HEK293 (cell line): ENCODE measurements at regions not wholly inside any gene's neighbourhood (a gene's known extent, or its start where the extent isn't known, plus 50 kb on each side); places are given as distances from the start of the nearest gene placed in this dataset.

Experiments used
- BCL11A ChIP-seq: fragments of 450-650 bp; formaldehyde crosslinking; IDR thresholded peaks from 2 replicates; pipeline ENCODE4 v1.5.1; 2016; ENCODE audit warnings: low read depth, missing biosample characterization, missing genetic modification characterization
- KLF16 ChIP-seq: fragments of 450-650 bp; formaldehyde crosslinking; IDR thresholded peaks from 2 replicates; pipeline ENCODE4 v1.5.1; 2017; ENCODE audit warnings: missing biosample characterization, missing genetic modification characterization
- PRDM1 ChIP-seq: fragments of 450-650 bp; formaldehyde crosslinking; IDR thresholded peaks from 2 replicates; pipeline ENCODE4; 2016; ENCODE audit warnings: missing biosample characterization, missing genetic modification characterization
- ZNF223 ChIP-seq: fragments of 450-650 bp; formaldehyde crosslinking; IDR thresholded peaks from 2 replicates; pipeline ENCODE4 v1.5.1; 2016; ENCODE audit warnings: missing biosample characterization, missing genetic modification characterization
- ZNF335 ChIP-seq: fragments of 450-650 bp; formaldehyde crosslinking; conservative IDR thresholded peaks from 2 replicates; pipeline ENCODE4 v1.5.1; 2016; ENCODE audit warnings: missing biosample characterization, missing genetic modification characterization
- ZNF426 ChIP-seq: fragments of 450-650 bp; formaldehyde crosslinking; IDR thresholded peaks from 2 replicates; pipeline ENCODE4 v1.5.1; 2017; ENCODE audit warnings: missing biosample characterization, missing genetic modification characterization, mild to moderate bottlenecking, inconsistent platforms, moderate library complexity
- ZNF561 ChIP-seq: fragments of 450-650 bp; IDR thresholded peaks from 2 replicates; pipeline ENCODE4 v1.5.1; 2018; ENCODE audit warnings: missing biosample characterization, missing genetic modification characterization, borderline replicate concordance
- TF ChIP-seq, protein P1 (sequence below): fragments of 450-650 bp; formaldehyde crosslinking; IDR thresholded peaks from 2 replicates; pipeline ENCODE4 v1.5.1; 2016; ENCODE audit warnings: missing biosample characterization, missing genetic modification characterization
- TF ChIP-seq, protein P2 (sequence below): fragments of 450-650 bp; formaldehyde crosslinking; IDR thresholded peaks from 2 replicates; pipeline ENCODE4 v1.5.1; 2016; ENCODE audit warnings: missing biosample characterization, missing genetic modification characterization
- TF ChIP-seq, protein P3 (sequence below): fragments of 450-650 bp; formaldehyde crosslinking; IDR thresholded peaks from 2 replicates; pipeline ENCODE4 v1.5.1; 2016; ENCODE audit warnings: missing biosample characterization, missing genetic modification characterization
- TF ChIP-seq, protein P4 (sequence below): fragments of 450-650 bp; formaldehyde crosslinking; conservative IDR thresholded peaks from 2 replicates; pipeline ENCODE4 v1.5.1; 2016; ENCODE audit warnings: low read depth, missing biosample characterization, missing genetic modification characterization
- TF ChIP-seq, protein P5 (sequence below): fragments of 450-650 bp; formaldehyde crosslinking; IDR thresholded peaks from 2 replicates; pipeline ENCODE4 v1.5.1; 2016; ENCODE audit warnings: missing biosample characterization, missing genetic modification characterization
- TF ChIP-seq, protein P6 (sequence below): fragments of 450-650 bp; formaldehyde crosslinking; IDR thresholded peaks from 2 replicates; pipeline ENCODE4 v1.5.1; 2016; ENCODE audit warnings: missing biosample characterization, missing genetic modification characterization
- TF ChIP-seq, protein P7 (sequence below): fragments of 450-650 bp; formaldehyde crosslinking; IDR thresholded peaks from 2 replicates; pipeline ENCODE4 v1.5.1; 2016; ENCODE audit warnings: missing biosample characterization, missing genetic modification characterization, borderline replicate concordance

DNA sequence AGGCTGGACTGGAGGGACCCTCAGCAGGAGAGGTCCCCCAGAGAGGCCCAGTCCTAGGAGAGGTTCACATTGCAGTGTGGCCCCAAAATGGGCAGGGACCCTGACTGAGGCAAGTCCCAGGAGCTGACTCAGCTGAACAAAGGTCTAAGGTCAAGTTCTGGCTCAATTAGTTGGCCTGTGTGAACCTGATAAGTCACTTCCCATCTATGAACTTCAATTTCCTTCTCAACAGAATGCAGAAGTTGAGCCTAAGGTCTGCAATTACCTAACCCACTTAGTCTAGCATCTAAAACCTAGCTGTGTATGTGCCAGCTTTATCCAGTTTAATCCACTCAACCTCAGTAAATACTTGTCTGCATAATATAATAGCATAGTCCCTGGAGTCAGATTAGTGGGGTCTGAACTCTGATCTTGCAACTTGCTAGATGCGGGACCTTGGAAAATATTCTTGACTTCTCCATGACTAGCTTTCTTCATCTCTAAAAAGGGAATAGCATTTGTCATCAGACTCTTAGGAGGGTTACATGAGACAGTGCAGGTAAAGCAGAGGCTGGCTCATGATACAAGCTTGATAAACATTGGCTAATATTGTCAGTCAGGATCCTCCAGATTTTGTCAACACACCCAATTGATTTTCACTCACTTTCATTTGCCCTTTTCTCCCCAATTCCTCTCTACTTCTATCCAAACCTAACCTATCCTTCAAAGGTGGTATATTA is 465.5 kb downstream of the INSC start:
- TF ChIP-seq, protein P1, sequence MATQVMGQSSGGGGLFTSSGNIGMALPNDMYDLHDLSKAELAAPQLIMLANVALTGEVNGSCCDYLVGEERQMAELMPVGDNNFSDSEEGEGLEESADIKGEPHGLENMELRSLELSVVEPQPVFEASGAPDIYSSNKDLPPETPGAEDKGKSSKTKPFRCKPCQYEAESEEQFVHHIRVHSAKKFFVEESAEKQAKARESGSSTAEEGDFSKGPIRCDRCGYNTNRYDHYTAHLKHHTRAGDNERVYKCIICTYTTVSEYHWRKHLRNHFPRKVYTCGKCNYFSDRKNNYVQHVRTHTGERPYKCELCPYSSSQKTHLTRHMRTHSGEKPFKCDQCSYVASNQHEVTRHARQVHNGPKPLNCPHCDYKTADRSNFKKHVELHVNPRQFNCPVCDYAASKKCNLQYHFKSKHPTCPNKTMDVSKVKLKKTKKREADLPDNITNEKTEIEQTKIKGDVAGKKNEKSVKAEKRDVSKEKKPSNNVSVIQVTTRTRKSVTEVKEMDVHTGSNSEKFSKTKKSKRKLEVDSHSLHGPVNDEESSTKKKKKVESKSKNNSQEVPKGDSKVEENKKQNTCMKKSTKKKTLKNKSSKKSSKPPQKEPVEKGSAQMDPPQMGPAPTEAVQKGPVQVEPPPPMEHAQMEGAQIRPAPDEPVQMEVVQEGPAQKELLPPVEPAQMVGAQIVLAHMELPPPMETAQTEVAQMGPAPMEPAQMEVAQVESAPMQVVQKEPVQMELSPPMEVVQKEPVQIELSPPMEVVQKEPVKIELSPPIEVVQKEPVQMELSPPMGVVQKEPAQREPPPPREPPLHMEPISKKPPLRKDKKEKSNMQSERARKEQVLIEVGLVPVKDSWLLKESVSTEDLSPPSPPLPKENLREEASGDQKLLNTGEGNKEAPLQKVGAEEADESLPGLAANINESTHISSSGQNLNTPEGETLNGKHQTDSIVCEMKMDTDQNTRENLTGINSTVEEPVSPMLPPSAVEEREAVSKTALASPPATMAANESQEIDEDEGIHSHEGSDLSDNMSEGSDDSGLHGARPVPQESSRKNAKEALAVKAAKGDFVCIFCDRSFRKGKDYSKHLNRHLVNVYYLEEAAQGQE: no peak
- TF ChIP-seq, protein P2, sequence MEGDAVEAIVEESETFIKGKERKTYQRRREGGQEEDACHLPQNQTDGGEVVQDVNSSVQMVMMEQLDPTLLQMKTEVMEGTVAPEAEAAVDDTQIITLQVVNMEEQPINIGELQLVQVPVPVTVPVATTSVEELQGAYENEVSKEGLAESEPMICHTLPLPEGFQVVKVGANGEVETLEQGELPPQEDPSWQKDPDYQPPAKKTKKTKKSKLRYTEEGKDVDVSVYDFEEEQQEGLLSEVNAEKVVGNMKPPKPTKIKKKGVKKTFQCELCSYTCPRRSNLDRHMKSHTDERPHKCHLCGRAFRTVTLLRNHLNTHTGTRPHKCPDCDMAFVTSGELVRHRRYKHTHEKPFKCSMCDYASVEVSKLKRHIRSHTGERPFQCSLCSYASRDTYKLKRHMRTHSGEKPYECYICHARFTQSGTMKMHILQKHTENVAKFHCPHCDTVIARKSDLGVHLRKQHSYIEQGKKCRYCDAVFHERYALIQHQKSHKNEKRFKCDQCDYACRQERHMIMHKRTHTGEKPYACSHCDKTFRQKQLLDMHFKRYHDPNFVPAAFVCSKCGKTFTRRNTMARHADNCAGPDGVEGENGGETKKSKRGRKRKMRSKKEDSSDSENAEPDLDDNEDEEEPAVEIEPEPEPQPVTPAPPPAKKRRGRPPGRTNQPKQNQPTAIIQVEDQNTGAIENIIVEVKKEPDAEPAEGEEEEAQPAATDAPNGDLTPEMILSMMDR (tag by site-specific recombination): no peak
- TF ChIP-seq ZNF426 (tag by site-specific recombination) (no peak), ZNF335 (no peak), BCL11A (tag by site-specific recombination) (no peak), KLF16 (tag by site-specific recombination) (no peak), ZNF561 (tag by site-specific recombination) (no peak), ZNF223 (tag by site-specific recombination) (no peak), PRDM1 (tag by site-specific recombination) (no peak)
- TF ChIP-seq, protein P3, sequence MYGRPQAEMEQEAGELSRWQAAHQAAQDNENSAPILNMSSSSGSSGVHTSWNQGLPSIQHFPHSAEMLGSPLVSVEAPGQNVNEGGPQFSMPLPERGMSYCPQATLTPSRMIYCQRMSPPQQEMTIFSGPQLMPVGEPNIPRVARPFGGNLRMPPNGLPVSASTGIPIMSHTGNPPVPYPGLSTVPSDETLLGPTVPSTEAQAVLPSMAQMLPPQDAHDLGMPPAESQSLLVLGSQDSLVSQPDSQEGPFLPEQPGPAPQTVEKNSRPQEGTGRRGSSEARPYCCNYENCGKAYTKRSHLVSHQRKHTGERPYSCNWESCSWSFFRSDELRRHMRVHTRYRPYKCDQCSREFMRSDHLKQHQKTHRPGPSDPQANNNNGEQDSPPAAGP (tag by site-specific recombination): no peak
- TF ChIP-seq, protein P4, sequence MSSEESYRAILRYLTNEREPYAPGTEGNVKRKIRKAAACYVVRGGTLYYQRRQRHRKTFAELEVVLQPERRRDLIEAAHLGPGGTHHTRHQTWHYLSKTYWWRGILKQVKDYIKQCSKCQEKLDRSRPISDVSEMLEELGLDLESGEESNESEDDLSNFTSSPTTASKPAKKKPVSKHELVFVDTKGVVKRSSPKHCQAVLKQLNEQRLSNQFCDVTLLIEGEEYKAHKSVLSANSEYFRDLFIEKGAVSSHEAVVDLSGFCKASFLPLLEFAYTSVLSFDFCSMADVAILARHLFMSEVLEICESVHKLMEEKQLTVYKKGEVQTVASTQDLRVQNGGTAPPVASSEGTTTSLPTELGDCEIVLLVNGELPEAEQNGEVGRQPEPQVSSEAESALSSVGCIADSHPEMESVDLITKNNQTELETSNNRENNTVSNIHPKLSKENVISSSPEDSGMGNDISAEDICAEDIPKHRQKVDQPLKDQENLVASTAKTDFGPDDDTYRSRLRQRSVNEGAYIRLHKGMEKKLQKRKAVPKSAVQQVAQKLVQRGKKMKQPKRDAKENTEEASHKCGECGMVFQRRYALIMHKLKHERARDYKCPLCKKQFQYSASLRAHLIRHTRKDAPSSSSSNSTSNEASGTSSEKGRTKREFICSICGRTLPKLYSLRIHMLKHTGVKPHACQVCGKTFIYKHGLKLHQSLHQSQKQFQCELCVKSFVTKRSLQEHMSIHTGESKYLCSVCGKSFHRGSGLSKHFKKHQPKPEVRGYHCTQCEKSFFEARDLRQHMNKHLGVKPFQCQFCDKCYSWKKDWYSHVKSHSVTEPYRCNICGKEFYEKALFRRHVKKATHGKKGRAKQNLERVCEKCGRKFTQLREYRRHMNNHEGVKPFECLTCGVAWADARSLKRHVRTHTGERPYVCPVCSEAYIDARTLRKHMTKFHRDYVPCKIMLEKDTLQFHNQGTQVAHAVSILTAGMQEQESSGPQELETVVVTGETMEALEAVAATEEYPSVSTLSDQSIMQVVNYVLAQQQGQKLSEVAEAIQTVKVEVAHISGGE: no peak
- TF ChIP-seq, protein P5, sequence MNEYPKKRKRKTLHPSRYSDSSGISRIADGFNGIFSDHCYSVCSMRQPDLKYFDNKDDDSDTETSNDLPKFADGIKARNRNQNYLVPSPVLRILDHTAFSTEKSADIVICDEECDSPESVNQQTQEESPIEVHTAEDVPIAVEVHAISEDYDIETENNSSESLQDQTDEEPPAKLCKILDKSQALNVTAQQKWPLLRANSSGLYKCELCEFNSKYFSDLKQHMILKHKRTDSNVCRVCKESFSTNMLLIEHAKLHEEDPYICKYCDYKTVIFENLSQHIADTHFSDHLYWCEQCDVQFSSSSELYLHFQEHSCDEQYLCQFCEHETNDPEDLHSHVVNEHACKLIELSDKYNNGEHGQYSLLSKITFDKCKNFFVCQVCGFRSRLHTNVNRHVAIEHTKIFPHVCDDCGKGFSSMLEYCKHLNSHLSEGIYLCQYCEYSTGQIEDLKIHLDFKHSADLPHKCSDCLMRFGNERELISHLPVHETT (tag by site-specific recombination): no peak
- TF ChIP-seq, protein P6, sequence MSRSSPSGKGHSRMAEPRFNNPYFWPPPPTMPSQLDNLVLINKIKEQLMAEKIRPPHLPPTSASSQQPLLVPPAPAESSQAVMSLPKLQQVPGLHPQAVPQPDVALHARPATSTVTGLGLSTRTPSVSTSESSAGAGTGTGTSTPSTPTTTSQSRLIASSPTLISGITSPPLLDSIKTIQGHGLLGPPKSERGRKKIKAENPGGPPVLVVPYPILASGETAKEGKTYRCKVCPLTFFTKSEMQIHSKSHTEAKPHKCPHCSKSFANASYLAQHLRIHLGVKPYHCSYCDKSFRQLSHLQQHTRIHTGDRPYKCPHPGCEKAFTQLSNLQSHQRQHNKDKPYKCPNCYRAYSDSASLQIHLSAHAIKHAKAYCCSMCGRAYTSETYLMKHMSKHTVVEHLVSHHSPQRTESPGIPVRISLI (tag by site-specific recombination): no peak
- TF ChIP-seq, protein P7, sequence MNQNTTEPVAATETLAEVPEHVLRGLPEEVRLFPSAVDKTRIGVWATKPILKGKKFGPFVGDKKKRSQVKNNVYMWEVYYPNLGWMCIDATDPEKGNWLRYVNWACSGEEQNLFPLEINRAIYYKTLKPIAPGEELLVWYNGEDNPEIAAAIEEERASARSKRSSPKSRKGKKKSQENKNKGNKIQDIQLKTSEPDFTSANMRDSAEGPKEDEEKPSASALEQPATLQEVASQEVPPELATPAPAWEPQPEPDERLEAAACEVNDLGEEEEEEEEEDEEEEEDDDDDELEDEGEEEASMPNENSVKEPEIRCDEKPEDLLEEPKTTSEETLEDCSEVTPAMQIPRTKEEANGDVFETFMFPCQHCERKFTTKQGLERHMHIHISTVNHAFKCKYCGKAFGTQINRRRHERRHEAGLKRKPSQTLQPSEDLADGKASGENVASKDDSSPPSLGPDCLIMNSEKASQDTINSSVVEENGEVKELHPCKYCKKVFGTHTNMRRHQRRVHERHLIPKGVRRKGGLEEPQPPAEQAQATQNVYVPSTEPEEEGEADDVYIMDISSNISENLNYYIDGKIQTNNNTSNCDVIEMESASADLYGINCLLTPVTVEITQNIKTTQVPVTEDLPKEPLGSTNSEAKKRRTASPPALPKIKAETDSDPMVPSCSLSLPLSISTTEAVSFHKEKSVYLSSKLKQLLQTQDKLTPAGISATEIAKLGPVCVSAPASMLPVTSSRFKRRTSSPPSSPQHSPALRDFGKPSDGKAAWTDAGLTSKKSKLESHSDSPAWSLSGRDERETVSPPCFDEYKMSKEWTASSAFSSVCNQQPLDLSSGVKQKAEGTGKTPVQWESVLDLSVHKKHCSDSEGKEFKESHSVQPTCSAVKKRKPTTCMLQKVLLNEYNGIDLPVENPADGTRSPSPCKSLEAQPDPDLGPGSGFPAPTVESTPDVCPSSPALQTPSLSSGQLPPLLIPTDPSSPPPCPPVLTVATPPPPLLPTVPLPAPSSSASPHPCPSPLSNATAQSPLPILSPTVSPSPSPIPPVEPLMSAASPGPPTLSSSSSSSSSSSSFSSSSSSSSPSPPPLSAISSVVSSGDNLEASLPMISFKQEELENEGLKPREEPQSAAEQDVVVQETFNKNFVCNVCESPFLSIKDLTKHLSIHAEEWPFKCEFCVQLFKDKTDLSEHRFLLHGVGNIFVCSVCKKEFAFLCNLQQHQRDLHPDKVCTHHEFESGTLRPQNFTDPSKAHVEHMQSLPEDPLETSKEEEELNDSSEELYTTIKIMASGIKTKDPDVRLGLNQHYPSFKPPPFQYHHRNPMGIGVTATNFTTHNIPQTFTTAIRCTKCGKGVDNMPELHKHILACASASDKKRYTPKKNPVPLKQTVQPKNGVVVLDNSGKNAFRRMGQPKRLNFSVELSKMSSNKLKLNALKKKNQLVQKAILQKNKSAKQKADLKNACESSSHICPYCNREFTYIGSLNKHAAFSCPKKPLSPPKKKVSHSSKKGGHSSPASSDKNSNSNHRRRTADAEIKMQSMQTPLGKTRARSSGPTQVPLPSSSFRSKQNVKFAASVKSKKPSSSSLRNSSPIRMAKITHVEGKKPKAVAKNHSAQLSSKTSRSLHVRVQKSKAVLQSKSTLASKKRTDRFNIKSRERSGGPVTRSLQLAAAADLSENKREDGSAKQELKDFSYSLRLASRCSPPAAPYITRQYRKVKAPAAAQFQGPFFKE: no peak
